ENCODE measurements at regions not wholly inside any gene's neighbourhood (a gene's known extent, or its start where the extent isn't known, plus 50 kb on each side); places are given as distances from the start of the nearest gene placed in this dataset.

GRCh38 chr6:41424370-41425058 lies 89.1 kb downstream of the NCR2 start:
- H3K36me3 Mint-ChIP-seq (ENCODE audit: low read depth, unreplicated experiment): peaks cover 1% of the 10 kb centered on the region
- Histone ChIP-seq H3K27ac (ENCODE audit: low read depth, low read length) (no peak overlapping the region), H3K27me3 (ENCODE audit: insufficient read depth, low read length) (peaks cover 36% of the 10 kb centered on the region), H4K20me1 (ENCODE audit: insufficient read depth, low read length) (no peaks in the 10 kb centered on the region), H3K79me2 (ENCODE audit: insufficient read depth, low read length) (no peaks in the 10 kb centered on the region), H2AFZ (ENCODE audit: low read depth, low read length) (no peak overlapping the region), H3K4me1 (ENCODE audit: insufficient read depth, low read length) (peaks cover 17% of the 10 kb centered on the region), H3K9ac (ENCODE audit: low read length) (no peak overlapping the region), H3K4me2 (ENCODE audit: low read length) (no peak overlapping the region), H3K9me3 (ENCODE audit: insufficient read depth, low read depth, low read length) (peaks cover under 1% of the 10 kb centered on the region), H3K36me3 (ENCODE audit: insufficient read depth, low read length) (no peaks in the 10 kb centered on the region), H3K4me3 (ENCODE audit: insufficient read depth, low read depth, low read length) (no peak overlapping the region)
- peak; percentile 60 for FAIRE-seq
- H3K4me3 Mint-ChIP-seq (ENCODE audit: unreplicated experiment): no peak overlapping the region
- TF ChIP-seq CTCF (IDR thresholded peaks at IDR 0.05; ENCODE audit: insufficient read depth, low read depth, low read length) (peak; percentile 92), EZH2 (IDR thresholded peaks at IDR 0.05; ENCODE audit: insufficient read depth, low read length) (no peak)
- H3K4me1 Mint-ChIP-seq (ENCODE audit: low read depth, unreplicated experiment): peaks cover 4% of the 10 kb centered on the region
- DNase-seq (ENCODE audit: low read depth): peak; percentile 34
- no peak overlapping the region for H3K27ac Mint-ChIP-seq (ENCODE audit: unreplicated experiment)
- no peaks in the 10 kb centered on the region for H3K9me3 Mint-ChIP-seq (ENCODE audit: unreplicated experiment)
- H3K27me3 Mint-ChIP-seq (ENCODE audit: low read depth, unreplicated experiment): peaks cover 46% of the 10 kb centered on the region

DNA sequence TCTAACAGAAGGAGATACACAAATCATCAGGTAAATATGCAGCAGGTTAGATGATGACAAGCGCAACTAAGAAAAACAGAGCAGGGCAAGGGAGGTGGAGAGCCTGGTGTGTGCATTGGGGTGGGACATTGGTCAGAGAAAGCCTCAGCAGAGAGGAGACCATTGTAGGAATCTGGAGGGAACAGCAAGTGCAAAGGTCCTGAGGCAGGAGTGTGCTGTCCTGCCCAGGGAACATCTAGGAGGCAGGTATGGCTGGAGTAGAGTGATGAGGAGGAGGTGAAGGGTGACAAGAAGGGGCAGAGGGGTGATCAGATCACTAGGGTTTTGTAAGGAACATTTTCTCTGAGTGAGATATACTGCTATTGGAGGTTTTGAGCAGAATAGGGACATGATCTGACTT lies 90.1 kb downstream of the NCR2 start:
- Histone ChIP-seq H3K9me3 (ENCODE audit: insufficient read depth, low read depth, low read length) (no peaks in the 10 kb centered on the region), H3K27ac (ENCODE audit: low read depth, low read length) (no peak overlapping the region), H3K4me3 (ENCODE audit: insufficient read depth, low read depth, low read length) (no peak overlapping the region), H3K79me2 (ENCODE audit: insufficient read depth, low read length) (no peaks in the 10 kb centered on the region), H3K27me3 (ENCODE audit: insufficient read depth, low read length) (peaks cover 33% of the 10 kb centered on the region), H3K4me2 (ENCODE audit: low read length) (no peak overlapping the region), H3K9ac (ENCODE audit: low read length) (no peak overlapping the region), H4K20me1 (ENCODE audit: insufficient read depth, low read length) (no peaks in the 10 kb centered on the region), H3K4me1 (ENCODE audit: insufficient read depth, low read length) (peaks cover 23% of the 10 kb centered on the region), H2AFZ (ENCODE audit: low read depth, low read length) (no peak overlapping the region), H3K36me3 (ENCODE audit: insufficient read depth, low read length) (no peaks in the 10 kb centered on the region)
- peaks cover 43% of the 10 kb centered on the region for H3K27me3 Mint-ChIP-seq (ENCODE audit: low read depth, unreplicated experiment)
- no peak overlapping the region for H3K27ac Mint-ChIP-seq (ENCODE audit: unreplicated experiment)
- peaks cover 12% of the 10 kb centered on the region for H3K4me1 Mint-ChIP-seq (ENCODE audit: low read depth, unreplicated experiment)
- peaks cover 1% of the 10 kb centered on the region for H3K36me3 Mint-ChIP-seq (ENCODE audit: low read depth, unreplicated experiment)
- no peak for TF ChIP-seq EZH2 (IDR thresholded peaks at IDR 0.05; ENCODE audit: insufficient read depth, low read length)
- no peak for TF ChIP-seq CTCF (IDR thresholded peaks at IDR 0.05; ENCODE audit: insufficient read depth, low read depth, low read length)
- H3K4me3 Mint-ChIP-seq (ENCODE audit: unreplicated experiment): no peak overlapping the region
- no peaks in the 10 kb centered on the region for H3K9me3 Mint-ChIP-seq (ENCODE audit: unreplicated experiment)
- no peak for FAIRE-seq
- no peak for DNase-seq (ENCODE audit: low read depth)

GRCh38 chr6:41426438-41426851 lies 91.0 kb downstream of the NCR2 start:
- peak overlapping the region; percentile 47 for H3K27ac Mint-ChIP-seq (ENCODE audit: unreplicated experiment)
- H3K4me1 ChIP-seq (ENCODE audit: insufficient read depth, low read length): peaks cover 30% of the 10 kb centered on the region
- H4K20me1 ChIP-seq (ENCODE audit: insufficient read depth, low read length): no peaks in the 10 kb centered on the region
- no peak overlapping the region for H3K27ac ChIP-seq (ENCODE audit: low read depth, low read length)
- H3K9me3 ChIP-seq (ENCODE audit: insufficient read depth, low read depth, low read length): no peaks in the 10 kb centered on the region
- peak overlapping the region; percentile 9 for H2AFZ ChIP-seq (ENCODE audit: low read depth, low read length)
- no peaks in the 10 kb centered on the region for H3K79me2 ChIP-seq (ENCODE audit: insufficient read depth, low read length)
- no peak overlapping the region for H3K4me3 ChIP-seq (ENCODE audit: insufficient read depth, low read depth, low read length)
- peak overlapping the region; percentile 82 for H3K4me2 ChIP-seq (ENCODE audit: low read length)
- no peak overlapping the region for H3K4me3 Mint-ChIP-seq (ENCODE audit: unreplicated experiment)
- H3K9me3 Mint-ChIP-seq (ENCODE audit: unreplicated experiment): no peaks in the 10 kb centered on the region
- H3K36me3 Mint-ChIP-seq (ENCODE audit: low read depth, unreplicated experiment): peaks cover 1% of the 10 kb centered on the region
- H3K4me1 Mint-ChIP-seq (ENCODE audit: low read depth, unreplicated experiment): peaks cover 14% of the 10 kb centered on the region
- TF ChIP-seq EZH2 (IDR thresholded peaks at IDR 0.05; ENCODE audit: insufficient read depth, low read length) (no peak), CTCF (IDR thresholded peaks at IDR 0.05; ENCODE audit: insufficient read depth, low read depth, low read length) (no peak)
- H3K27me3 ChIP-seq (ENCODE audit: insufficient read depth, low read length): peaks cover 26% of the 10 kb centered on the region
- no peak overlapping the region for H3K9ac ChIP-seq (ENCODE audit: low read length)
- no peaks in the 10 kb centered on the region for H3K36me3 ChIP-seq (ENCODE audit: insufficient read depth, low read length)
- H3K27me3 Mint-ChIP-seq (ENCODE audit: low read depth, unreplicated experiment): peaks cover 38% of the 10 kb centered on the region
- no peak for FAIRE-seq
- DNase-seq (ENCODE audit: low read depth): no peak

Measured in astrocyte (in vitro differentiated cells and primary cell).